ENCODE measurements at regions not wholly inside any gene's neighbourhood (a gene's known extent, or its start where the extent isn't known, plus 50 kb on each side); places are given as distances from the start of the nearest gene placed in this dataset.

DNA sequence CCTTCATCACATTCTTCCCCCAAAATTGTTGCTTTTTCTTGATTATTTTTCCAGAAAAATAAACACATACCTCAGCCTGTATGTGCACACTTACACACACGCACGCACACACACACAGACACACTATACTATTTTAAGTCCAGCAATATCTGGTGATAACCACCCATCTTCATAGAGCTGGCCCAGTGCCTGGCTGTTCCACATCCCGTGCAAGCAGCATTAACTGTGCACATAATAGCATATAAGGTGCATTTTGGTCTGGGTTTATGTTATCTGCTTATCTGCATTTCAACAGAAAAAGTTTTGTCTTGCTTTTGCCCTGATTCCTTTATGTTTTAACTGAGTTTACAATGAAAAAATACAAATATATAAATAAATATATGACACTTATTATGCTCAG is 143.1 kb upstream of the KLF6 start:
- TF ChIP-seq, protein P1, sequence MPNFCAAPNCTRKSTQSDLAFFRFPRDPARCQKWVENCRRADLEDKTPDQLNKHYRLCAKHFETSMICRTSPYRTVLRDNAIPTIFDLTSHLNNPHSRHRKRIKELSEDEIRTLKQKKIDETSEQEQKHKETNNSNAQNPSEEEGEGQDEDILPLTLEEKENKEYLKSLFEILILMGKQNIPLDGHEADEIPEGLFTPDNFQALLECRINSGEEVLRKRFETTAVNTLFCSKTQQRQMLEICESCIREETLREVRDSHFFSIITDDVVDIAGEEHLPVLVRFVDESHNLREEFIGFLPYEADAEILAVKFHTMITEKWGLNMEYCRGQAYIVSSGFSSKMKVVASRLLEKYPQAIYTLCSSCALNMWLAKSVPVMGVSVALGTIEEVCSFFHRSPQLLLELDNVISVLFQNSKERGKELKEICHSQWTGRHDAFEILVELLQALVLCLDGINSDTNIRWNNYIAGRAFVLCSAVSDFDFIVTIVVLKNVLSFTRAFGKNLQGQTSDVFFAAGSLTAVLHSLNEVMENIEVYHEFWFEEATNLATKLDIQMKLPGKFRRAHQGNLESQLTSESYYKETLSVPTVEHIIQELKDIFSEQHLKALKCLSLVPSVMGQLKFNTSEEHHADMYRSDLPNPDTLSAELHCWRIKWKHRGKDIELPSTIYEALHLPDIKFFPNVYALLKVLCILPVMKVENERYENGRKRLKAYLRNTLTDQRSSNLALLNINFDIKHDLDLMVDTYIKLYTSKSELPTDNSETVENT (CRISPR knock-in tag; IDR thresholded peaks at IDR 0.05): no peak
- TF ChIP-seq, protein P2, sequence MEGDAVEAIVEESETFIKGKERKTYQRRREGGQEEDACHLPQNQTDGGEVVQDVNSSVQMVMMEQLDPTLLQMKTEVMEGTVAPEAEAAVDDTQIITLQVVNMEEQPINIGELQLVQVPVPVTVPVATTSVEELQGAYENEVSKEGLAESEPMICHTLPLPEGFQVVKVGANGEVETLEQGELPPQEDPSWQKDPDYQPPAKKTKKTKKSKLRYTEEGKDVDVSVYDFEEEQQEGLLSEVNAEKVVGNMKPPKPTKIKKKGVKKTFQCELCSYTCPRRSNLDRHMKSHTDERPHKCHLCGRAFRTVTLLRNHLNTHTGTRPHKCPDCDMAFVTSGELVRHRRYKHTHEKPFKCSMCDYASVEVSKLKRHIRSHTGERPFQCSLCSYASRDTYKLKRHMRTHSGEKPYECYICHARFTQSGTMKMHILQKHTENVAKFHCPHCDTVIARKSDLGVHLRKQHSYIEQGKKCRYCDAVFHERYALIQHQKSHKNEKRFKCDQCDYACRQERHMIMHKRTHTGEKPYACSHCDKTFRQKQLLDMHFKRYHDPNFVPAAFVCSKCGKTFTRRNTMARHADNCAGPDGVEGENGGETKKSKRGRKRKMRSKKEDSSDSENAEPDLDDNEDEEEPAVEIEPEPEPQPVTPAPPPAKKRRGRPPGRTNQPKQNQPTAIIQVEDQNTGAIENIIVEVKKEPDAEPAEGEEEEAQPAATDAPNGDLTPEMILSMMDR (IDR thresholded peaks at IDR 0.05 in 2 of 3, conservative IDR thresholded peaks at IDR 0.05 in 1 of 3; ENCODE audit: insufficient read depth in 2 of 3, low read depth in 1 of 3, low read length in 3 of 3): no peak
- TF ChIP-seq, protein P3, sequence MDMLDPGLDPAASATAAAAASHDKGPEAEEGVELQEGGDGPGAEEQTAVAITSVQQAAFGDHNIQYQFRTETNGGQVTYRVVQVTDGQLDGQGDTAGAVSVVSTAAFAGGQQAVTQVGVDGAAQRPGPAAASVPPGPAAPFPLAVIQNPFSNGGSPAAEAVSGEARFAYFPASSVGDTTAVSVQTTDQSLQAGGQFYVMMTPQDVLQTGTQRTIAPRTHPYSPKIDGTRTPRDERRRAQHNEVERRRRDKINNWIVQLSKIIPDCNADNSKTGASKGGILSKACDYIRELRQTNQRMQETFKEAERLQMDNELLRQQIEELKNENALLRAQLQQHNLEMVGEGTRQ (CRISPR knock-in tag; IDR thresholded peaks at IDR 0.05): no peak
- TF ChIP-seq L3MBTL2 (IDR thresholded peaks at IDR 0.05) (no peak), ZNF24 (IDR thresholded peaks at IDR 0.05) (no peak), YY1 (IDR thresholded peaks at IDR 0.05; ENCODE audit: borderline replicate concordance in 1 of 3, control insufficient read depth in 1 of 3, extremely low read depth in 1 of 3, insufficient read depth in 3 of 3, insufficient read length in 1 of 3, insufficient replicate concordance in 2 of 3, low read depth in 1 of 3, low read length in 2 of 3) (no peak), COPS2 (conservative IDR thresholded peaks at IDR 0.05) (no peak)
- TF ChIP-seq, protein P4, sequence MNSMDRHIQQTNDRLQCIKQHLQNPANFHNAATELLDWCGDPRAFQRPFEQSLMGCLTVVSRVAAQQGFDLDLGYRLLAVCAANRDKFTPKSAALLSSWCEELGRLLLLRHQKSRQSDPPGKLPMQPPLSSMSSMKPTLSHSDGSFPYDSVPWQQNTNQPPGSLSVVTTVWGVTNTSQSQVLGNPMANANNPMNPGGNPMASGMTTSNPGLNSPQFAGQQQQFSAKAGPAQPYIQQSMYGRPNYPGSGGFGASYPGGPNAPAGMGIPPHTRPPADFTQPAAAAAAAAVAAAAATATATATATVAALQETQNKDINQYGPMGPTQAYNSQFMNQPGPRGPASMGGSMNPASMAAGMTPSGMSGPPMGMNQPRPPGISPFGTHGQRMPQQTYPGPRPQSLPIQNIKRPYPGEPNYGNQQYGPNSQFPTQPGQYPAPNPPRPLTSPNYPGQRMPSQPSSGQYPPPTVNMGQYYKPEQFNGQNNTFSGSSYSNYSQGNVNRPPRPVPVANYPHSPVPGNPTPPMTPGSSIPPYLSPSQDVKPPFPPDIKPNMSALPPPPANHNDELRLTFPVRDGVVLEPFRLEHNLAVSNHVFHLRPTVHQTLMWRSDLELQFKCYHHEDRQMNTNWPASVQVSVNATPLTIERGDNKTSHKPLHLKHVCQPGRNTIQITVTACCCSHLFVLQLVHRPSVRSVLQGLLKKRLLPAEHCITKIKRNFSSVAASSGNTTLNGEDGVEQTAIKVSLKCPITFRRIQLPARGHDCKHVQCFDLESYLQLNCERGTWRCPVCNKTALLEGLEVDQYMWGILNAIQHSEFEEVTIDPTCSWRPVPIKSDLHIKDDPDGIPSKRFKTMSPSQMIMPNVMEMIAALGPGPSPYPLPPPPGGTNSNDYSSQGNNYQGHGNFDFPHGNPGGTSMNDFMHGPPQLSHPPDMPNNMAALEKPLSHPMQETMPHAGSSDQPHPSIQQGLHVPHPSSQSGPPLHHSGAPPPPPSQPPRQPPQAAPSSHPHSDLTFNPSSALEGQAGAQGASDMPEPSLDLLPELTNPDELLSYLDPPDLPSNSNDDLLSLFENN (IDR thresholded peaks at IDR 0.05; ENCODE audit: low read depth in 2 of 2, low read length in 2 of 2): no peak

All from K562 (cell line).